ENCODE measurements at regions not wholly inside any gene's neighbourhood (a gene's known extent, or its start where the extent isn't known, plus 50 kb on each side); places are given as distances from the start of the nearest gene placed in this dataset.
"Not testable (repeated sequence)": the region's sequence is repeated elsewhere in the genome, so short reads cannot be mapped to it uniquely, and the experiment has no call there.

DNA sequence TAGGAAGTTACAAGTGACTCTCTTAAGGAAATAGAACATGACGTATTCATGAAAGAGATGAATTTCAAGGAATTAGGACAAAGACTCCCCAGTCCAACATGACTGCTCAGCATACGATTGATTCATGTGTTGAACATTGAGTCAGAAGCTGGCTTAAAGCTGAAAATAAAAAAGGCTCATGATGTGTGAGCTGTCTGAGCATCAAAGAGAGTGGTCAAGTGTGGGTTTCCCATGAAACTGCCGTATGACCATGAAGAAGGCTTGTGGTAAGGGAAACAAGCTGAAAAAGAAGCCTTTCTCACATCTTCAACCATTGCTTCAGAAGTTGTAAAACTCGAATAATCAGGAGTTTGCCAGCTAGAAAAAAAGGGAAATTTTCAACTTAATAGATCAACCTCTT is 201.9 kb upstream of the APCDD1 start:
- CTCF ChIA-PET = no interaction called here
- TF ChIP-seq ZNF654 (tag by site-specific recombination; IDR thresholded peaks at IDR 0.05; ENCODE audit: low read depth) (no peak), KLF7 (tag by site-specific recombination; IDR thresholded peaks at IDR 0.05; ENCODE audit: borderline replicate concordance) (no peak), WT1 (tag by site-specific recombination; IDR thresholded peaks at IDR 0.05) (no peak), ZBTB48 (tag by site-specific recombination; IDR thresholded peaks at IDR 0.05) (no peak), ZNF473 (tag by site-specific recombination; IDR thresholded peaks at IDR 0.05) (no peak), ZNF561 (tag by site-specific recombination; IDR thresholded peaks at IDR 0.05; ENCODE audit: borderline replicate concordance) (no peak), ZNF843 (tag by site-specific recombination; IDR thresholded peaks at IDR 0.05) (no peak), BCL11B (tag by site-specific recombination; IDR thresholded peaks at IDR 0.05; ENCODE audit: low read depth) (no peak), GLI2 (tag by site-specific recombination; IDR thresholded peaks at IDR 0.05; ENCODE audit: borderline replicate concordance, low read depth) (no peak)
- TF ChIP-seq, protein P1, sequence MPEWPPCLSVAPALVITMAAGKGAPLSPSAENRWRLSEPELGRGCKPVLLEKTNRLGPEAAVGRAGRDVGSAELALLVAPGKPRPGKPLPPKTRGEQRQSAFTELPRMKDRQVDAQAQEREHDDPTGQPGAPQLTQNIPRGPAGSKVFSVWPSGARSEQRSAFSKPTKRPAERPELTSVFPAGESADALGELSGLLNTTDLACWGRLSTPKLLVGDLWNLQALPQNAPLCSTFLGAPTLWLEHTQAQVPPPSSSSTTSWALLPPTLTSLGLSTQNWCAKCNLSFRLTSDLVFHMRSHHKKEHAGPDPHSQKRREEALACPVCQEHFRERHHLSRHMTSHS (tag by site-specific recombination; IDR thresholded peaks at IDR 0.05) = no peak
- TF ChIP-seq, protein P2, sequence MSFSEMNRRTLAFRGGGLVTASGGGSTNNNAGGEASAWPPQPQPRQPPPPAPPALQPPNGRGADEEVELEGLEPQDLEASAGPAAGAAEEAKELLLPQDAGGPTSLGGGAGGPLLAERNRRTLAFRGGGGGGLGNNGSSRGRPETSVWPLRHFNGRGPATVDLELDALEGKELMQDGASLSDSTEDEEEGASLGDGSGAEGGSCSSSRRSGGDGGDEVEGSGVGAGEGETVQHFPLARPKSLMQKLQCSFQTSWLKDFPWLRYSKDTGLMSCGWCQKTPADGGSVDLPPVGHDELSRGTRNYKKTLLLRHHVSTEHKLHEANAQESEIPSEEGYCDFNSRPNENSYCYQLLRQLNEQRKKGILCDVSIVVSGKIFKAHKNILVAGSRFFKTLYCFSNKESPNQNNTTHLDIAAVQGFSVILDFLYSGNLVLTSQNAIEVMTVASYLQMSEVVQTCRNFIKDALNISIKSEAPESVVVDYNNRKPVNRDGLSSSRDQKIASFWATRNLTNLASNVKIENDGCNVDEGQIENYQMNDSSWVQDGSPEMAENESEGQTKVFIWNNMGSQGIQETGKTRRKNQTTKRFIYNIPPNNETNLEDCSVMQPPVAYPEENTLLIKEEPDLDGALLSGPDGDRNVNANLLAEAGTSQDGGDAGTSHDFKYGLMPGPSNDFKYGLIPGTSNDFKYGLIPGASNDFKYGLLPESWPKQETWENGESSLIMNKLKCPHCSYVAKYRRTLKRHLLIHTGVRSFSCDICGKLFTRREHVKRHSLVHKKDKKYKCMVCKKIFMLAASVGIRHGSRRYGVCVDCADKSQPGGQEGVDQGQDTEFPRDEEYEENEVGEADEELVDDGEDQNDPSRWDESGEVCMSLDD (tag by site-specific recombination; IDR thresholded peaks at IDR 0.05) = no peak
- TF ChIP-seq, protein P3, sequence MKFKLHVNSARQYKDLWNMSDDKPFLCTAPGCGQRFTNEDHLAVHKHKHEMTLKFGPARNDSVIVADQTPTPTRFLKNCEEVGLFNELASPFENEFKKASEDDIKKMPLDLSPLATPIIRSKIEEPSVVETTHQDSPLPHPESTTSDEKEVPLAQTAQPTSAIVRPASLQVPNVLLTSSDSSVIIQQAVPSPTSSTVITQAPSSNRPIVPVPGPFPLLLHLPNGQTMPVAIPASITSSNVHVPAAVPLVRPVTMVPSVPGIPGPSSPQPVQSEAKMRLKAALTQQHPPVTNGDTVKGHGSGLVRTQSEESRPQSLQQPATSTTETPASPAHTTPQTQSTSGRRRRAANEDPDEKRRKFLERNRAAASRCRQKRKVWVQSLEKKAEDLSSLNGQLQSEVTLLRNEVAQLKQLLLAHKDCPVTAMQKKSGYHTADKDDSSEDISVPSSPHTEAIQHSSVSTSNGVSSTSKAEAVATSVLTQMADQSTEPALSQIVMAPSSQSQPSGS (tag by site-specific recombination; IDR thresholded peaks at IDR 0.05; ENCODE audit: low read depth) = no peak
- TF ChIP-seq, protein P4, sequence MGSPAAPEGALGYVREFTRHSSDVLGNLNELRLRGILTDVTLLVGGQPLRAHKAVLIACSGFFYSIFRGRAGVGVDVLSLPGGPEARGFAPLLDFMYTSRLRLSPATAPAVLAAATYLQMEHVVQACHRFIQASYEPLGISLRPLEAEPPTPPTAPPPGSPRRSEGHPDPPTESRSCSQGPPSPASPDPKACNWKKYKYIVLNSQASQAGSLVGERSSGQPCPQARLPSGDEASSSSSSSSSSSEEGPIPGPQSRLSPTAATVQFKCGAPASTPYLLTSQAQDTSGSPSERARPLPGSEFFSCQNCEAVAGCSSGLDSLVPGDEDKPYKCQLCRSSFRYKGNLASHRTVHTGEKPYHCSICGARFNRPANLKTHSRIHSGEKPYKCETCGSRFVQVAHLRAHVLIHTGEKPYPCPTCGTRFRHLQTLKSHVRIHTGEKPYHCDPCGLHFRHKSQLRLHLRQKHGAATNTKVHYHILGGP (tag by site-specific recombination; IDR thresholded peaks at IDR 0.05) = no peak
- Histone ChIP-seq H3K27ac (ENCODE audit: extremely low read depth, low read depth, low read length) (no peak overlapping the region), H3K4me3 (ENCODE audit: low read depth, low read length) (no peak overlapping the region), H3K36me3 (ENCODE audit: control insufficient read depth in 2 of 2, insufficient read depth in 1 of 2, low read length in 2 of 2) (no peaks in the 10 kb centered on the region), H3K9me3 (ENCODE audit: control insufficient read depth, insufficient read depth, low read depth, low read length) (no peaks in the 10 kb centered on the region), H3K4me1 (ENCODE audit: control insufficient read depth, insufficient read depth, low read length) (no peaks in the 10 kb centered on the region)
- POLR2A ChIA-PET = no interaction called here

DNA sequence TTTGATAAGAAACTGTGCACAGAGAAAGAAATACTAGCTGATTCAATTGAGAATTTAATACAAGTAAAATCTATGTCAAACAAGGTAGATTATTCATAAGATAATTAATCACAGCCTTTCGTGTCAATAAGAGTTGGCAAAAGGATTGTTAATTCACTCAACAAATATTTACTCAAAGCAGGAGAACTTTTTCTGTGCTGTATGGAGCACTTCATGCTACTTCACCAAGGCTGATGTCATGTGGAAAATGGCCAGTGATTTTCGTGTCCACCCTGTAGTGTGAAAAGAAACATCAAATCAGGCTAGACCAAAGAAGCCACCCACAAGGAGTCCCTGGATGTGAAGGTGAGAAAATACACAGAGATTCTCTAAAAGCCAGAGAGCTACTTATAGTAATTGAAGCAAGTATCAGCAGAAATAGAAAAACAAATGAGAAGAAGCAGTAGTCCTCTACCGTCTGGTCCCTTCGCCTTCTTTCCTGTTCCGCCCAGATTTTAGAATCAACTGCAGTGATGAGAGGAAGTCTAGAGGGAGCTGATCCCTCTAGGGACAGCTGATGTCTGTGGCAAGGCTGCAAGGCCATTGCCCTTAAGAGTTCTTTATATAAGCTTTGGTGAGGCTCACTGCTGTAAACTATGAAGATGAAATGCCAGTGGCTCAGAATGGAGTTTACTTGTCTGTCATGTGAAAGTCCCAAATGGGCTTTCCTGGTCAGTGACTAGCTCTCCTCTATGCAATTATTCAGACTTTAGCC is 201.3 kb upstream of the APCDD1 start:
- Histone ChIP-seq H3K4me1 (ENCODE audit: control insufficient read depth, insufficient read depth, low read length) (no peaks in the 10 kb centered on the region), H3K27ac (ENCODE audit: extremely low read depth, low read depth, low read length) (no peak overlapping the region), H3K4me3 (ENCODE audit: low read depth, low read length) (no peak overlapping the region), H3K9me3 (ENCODE audit: control insufficient read depth, insufficient read depth, low read depth, low read length) (no peaks in the 10 kb centered on the region), H3K36me3 (ENCODE audit: control insufficient read depth in 2 of 2, insufficient read depth in 1 of 2, low read length in 2 of 2) (no peaks in the 10 kb centered on the region)
- ChIA-PET CTCF (interaction anchor here (0.6 kb wide), 1 partner anchor 110 kb away, joined by 3 read pairs; no protein-coding TSS in a partner anchor), POLR2A (no interaction called here)
- TF ChIP-seq ZNF585B (tag by site-specific recombination; IDR thresholded peaks at IDR 0.05) (no peak), SALL2 (tag by site-specific recombination; IDR thresholded peaks at IDR 0.05; ENCODE audit: borderline replicate concordance) (no peak), GLI2 (tag by site-specific recombination; IDR thresholded peaks at IDR 0.05; ENCODE audit: borderline replicate concordance, low read depth) (no peak), ZNF221 (tag by site-specific recombination; IDR thresholded peaks at IDR 0.05; ENCODE audit: borderline replicate concordance) (no peak), ZNF626 (tag by site-specific recombination; IDR thresholded peaks at IDR 0.05) (no peak), ZFHX2 (tag by site-specific recombination; conservative IDR thresholded peaks at IDR 0.05) (no peak), ZNF391 (tag by site-specific recombination; IDR thresholded peaks at IDR 0.05; ENCODE audit: borderline replicate concordance, low read depth) (no peak), ZNF302 (tag by site-specific recombination; IDR thresholded peaks at IDR 0.05; ENCODE audit: low read depth) (no peak), ZNF623 (tag by site-specific recombination; IDR thresholded peaks at IDR 0.05) (no peak)
- TF ChIP-seq, protein P5, sequence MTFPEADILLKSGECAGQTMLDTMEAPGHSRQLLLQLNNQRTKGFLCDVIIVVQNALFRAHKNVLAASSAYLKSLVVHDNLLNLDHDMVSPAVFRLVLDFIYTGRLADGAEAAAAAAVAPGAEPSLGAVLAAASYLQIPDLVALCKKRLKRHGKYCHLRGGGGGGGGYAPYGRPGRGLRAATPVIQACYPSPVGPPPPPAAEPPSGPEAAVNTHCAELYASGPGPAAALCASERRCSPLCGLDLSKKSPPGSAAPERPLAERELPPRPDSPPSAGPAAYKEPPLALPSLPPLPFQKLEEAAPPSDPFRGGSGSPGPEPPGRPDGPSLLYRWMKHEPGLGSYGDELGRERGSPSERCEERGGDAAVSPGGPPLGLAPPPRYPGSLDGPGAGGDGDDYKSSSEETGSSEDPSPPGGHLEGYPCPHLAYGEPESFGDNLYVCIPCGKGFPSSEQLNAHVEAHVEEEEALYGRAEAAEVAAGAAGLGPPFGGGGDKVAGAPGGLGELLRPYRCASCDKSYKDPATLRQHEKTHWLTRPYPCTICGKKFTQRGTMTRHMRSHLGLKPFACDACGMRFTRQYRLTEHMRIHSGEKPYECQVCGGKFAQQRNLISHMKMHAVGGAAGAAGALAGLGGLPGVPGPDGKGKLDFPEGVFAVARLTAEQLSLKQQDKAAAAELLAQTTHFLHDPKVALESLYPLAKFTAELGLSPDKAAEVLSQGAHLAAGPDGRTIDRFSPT (tag by site-specific recombination; IDR thresholded peaks at IDR 0.05) = no peak

DNA sequence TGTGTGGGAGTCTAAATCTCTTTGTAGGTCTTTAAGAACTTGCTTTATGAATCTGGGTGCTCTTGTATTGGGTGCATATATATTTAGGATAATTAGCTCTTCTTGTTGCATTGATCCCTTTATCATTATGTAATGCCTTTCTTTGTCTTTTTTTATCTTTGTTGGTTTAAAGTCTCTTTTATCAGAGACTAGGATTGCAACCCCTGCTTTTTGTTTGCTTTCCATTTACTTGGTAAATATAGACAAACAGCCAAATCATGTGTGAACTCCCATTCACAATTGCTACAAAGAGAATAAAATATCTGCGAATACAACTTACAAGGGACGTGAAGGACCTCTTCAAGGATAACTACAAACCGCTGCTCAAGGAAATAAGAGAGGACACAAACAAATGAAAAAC is 198.2 kb upstream of the APCDD1 start:
- H3K36me3 ChIP-seq (ENCODE audit: control insufficient read depth in 2 of 2, insufficient read depth in 1 of 2, low read length in 2 of 2); POLR2A ChIA-PET; CTCF ChIA-PET; H3K9me3 ChIP-seq (ENCODE audit: control insufficient read depth, insufficient read depth, low read depth, low read length); H3K4me1 ChIP-seq (ENCODE audit: control insufficient read depth, insufficient read depth, low read length); H3K4me3 ChIP-seq (ENCODE audit: low read depth, low read length); H3K27ac ChIP-seq (ENCODE audit: extremely low read depth, low read depth, low read length): not testable (repeated sequence)
